LHCN-M2 (cell line): ENCODE measurements at regions not wholly inside any gene's neighbourhood (a gene's known extent, or its start where the extent isn't known, plus 50 kb on each side); places are given as distances from the start of the nearest gene placed in this dataset.

Experiments used
- DNase-seq: peaks from one replicate; pipeline ENCODE4 v3.0.0-alpha.2; 2012; ENCODE audit warnings: low read depth

GRCh38 chr15:53400986-53401385, 358.5 kb downstream of the WDR72 start:
- no peak for DNase-seq

GRCh38 chr15:53397041-53397616, 362.3 kb downstream of the WDR72 start:
- no peak for DNase-seq

- no peak for DNase-seq
These were observed 363.6 kb downstream of the WDR72 start for GRCh38 chr15:53395871-53396270.

- DNase-seq, result no peak
These were observed 368.9 kb downstream of the WDR72 start for GRCh38 chr15:53390549-53390948.

- DNase-seq, result no peak
These were observed 370.0 kb downstream of the WDR72 start for GRCh38 chr15:53389271-53390037.

GRCh38 chr15:53384417-53384816, 375.0 kb downstream of the WDR72 start:
- DNase-seq, result no peak

- DNase-seq, result no peak
These were observed 381.2 kb downstream of the WDR72 start for GRCh38 chr15:53378096-53378800.

GRCh38 chr15:53367740-53368139, 391.7 kb downstream of the WDR72 start:
- no peak for DNase-seq

- DNase-seq, result no peak
These were observed 398.6 kb downstream of the WDR72 start for GRCh38 chr15:53360881-53361280.

GRCh38 chr15:53359038-53359437, 400.4 kb downstream of the WDR72 start:
- no peak for DNase-seq

GRCh38 chr15:53354874-53355273, 404.6 kb downstream of the WDR72 start:
- no peak for DNase-seq

GRCh38 chr15:53351373-53351772, 408.1 kb downstream of the WDR72 start:
- DNase-seq, result no peak

- no peak for DNase-seq
These were observed 412.9 kb downstream of the WDR72 start for GRCh38 chr15:53346583-53346982.

GRCh38 chr15:53331328-53332190, 427.9 kb downstream of the WDR72 start:
- no peak for DNase-seq

GRCh38 chr15:53328341-53328740, 431.1 kb downstream of the WDR72 start:
- DNase-seq, result no peak

- no peak for DNase-seq
These were observed 435.4 kb downstream of the WDR72 start for GRCh38 chr15:53324061-53324460.

GRCh38 chr15:53323191-53323590, 436.3 kb downstream of the WDR72 start:
- no peak for DNase-seq

- DNase-seq, result no peak
These were observed 438.6 kb downstream of the WDR72 start for GRCh38 chr15:53320816-53321215.

- DNase-seq, result no peak
These were observed 446.8 kb downstream of the WDR72 start for GRCh38 chr15:53312707-53313106.

GRCh38 chr15:53310709-53311108, 448.8 kb downstream of the WDR72 start:
- DNase-seq, result no peak

GRCh38 chr15:53307952-53308624, 451.4 kb downstream of the WDR72 start:
- DNase-seq, result no peak
